HepG2 (cell line): ENCODE measurements at regions not wholly inside any gene's neighbourhood (a gene's known extent, or its start where the extent isn't known, plus 50 kb on each side); places are given as distances from the start of the nearest gene placed in this dataset.

ENCODE experiments used
- ATAC-seq: fragments of 200-7000 bp; cut with Tn5 transposase; 3 replicates; pipeline ENCODE4 v1.9.1; 2020; ENCODE audit warnings: mild to moderate bottlenecking, moderate library complexity
- BruUV-seq: library from RNA; stranded (reverse); fragments of 400-500 nt; replicated peaks from 2 replicates; lab custom pipeline; 2021; lab: Mats Ljungman, UMichigan
- CTCF ChIA-PET: fragments of 300-600 bp; formaldehyde crosslinking; extraction: SDS; loops from one replicate; lab custom pipeline; 2021; ENCODE audit warnings: low total read pairs, inconsistent platforms, low intra/inter-chr PET ratio; lab: Yijun Ruan, JAX
- POLR2A ChIA-PET: fragments of 350-600 bp; sonication (Branson Sonifier 250); formaldehyde crosslinking; loops from one replicate; lab custom pipeline; 2020; ENCODE audit warnings: antibody characterized with exemption, inconsistent platforms; lab: Yijun Ruan, JAX
- DNase-seq: peaks from one replicate; pipeline ENCODE4 v3.0.0-alpha.2; 2015; ENCODE audit warnings: low spot score
- FAIRE-seq: peaks from 3 replicates; lab custom pipeline; 2011; peaks lifted over from hg19 to GRCh38; lab: Jason Lieb, UNC
- H2AFZ ChIP-seq: one replicate; pipeline ENCODE4 v1.6.1; 2011; ENCODE audit warnings: low read length, inconsistent platforms
- H3K27ac ChIP-seq: fragments of 300-600 bp; 3 replicates; pipeline ENCODE4 v1.8.0; 2011; ENCODE audit warnings: mixed run types, mild to moderate bottlenecking, mixed read lengths, low read length, inconsistent platforms; ENCODE audit not compliant: insufficient read depth; ENCODE audit errors: extremely low read length
- H3K27me3 ChIP-seq, 2 experiments: fragments of 200-600 bp in 1 of 2; 2 replicates in 1 of 2; 3 replicates in 1 of 2; pipeline versions ENCODE4 v1.6.0 to v1.8.0; 2011; ENCODE audit warnings: low read length in 2 of 2, mild to moderate bottlenecking in 2 of 2, moderate library complexity in 2 of 2, inconsistent platforms in 1 of 2; ENCODE audit not compliant: insufficient read depth in 2 of 2, control insufficient read depth in 1 of 2
- H3K36me3 ChIP-seq, 2 experiments: fragments of 200-600 bp in 1 of 2; replicated peaks in 1 of 2; 2 replicates in 1 of 2; 3 replicates in 1 of 2; pipeline versions ENCODE4 v1.5.1 to v1.8.0; 2011; ENCODE audit warnings: low read length in 2 of 2, inconsistent platforms in 1 of 2; ENCODE audit not compliant: insufficient read depth in 2 of 2, control insufficient read depth in 1 of 2
- H3K4me1 ChIP-seq: 2 replicates; pipeline ENCODE4 v1.5.1; 2012; ENCODE audit warnings: low read length, inconsistent platforms; ENCODE audit not compliant: insufficient read depth
- H3K4me2 ChIP-seq: 2 replicates; pipeline ENCODE4 v1.6.0; 2011; ENCODE audit warnings: low read depth, low read length, inconsistent platforms
- H3K4me3 ChIP-seq, 3 experiments: fragments of 200-600 bp in 1 of 3; sonication (generic), shearing (Covaris generic) in 1 of 3; replicated peaks in 1 of 3; 2 replicates each; pipeline ENCODE4 v1.5.1; 2011 to 2016; ENCODE audit warnings: low read length in 3 of 3, inconsistent platforms in 2 of 3, low read depth in 2 of 3, mild to moderate bottlenecking in 2 of 3, control low read depth in 1 of 3, mixed read lengths in 1 of 3; ENCODE audit not compliant: insufficient read depth in 1 of 3
- H3K79me2 ChIP-seq: one replicate; pipeline ENCODE4 v1.6.1; 2011; ENCODE audit warnings: low read length, inconsistent platforms; ENCODE audit not compliant: insufficient read depth
- H3K9ac ChIP-seq: 2 replicates; pipeline ENCODE4 v1.6.0; 2011; ENCODE audit warnings: mild to moderate bottlenecking, low read depth, low read length, inconsistent platforms; ENCODE audit not compliant: insufficient read depth
- H3K9me3 ChIP-seq: 2 replicates; pipeline ENCODE4 v1.5.1; 2012; ENCODE audit warnings: mild to moderate bottlenecking, low read length
- H4K20me1 ChIP-seq: 2 replicates; pipeline ENCODE4 v1.6.0; 2011; ENCODE audit warnings: inconsistent platforms, mild to moderate bottlenecking, low read length, moderate library complexity; ENCODE audit not compliant: insufficient read depth
- CEBPB ChIP-seq: IDR thresholded peaks from 2 replicates; pipeline ENCODE4 v1.6.1; 2011; ENCODE audit warnings: low read depth, low read length, improper control_type of control experiment, borderline replicate concordance
- NBN ChIP-seq: fragments of 450-650 bp; conservative IDR thresholded peaks from 2 replicates; pipeline ENCODE4 v1.6.1; 2017
- ZNF615 ChIP-seq: sonication (generic); formaldehyde crosslinking; IDR thresholded peaks from 2 replicates; pipeline ENCODE4 v1.5.0; 2020; ENCODE audit warnings: mild to moderate bottlenecking, missing genetic modification reagents, borderline replicate concordance
- WGBS: methylation state at CpG from one replicate; pipeline ENCODE4 v1.1.6; 2017; ENCODE audit warnings: low lambda C conversion rate; 5-methylcytosine and 5-hydroxymethylcytosine counted together
- in situ Hi-C: cut with HindIII; loops from 2 replicates; pipeline ENCODE4 v1.10.0; 2017; ENCODE audit warnings: low pct_unique_long_range_greater_than_20kb; ENCODE audit not compliant: extremely low pct_ligation_motif_present
- intact Hi-C: fragments of 100-400 bp; cut with micrococcal nuclease; formaldehyde crosslinking; loops from one replicate; pipeline ENCODE4 v1.10.0; 2022; ENCODE audit not compliant: unreplicated experiment
- TF ChIP-seq, protein P1 (sequence below): IDR thresholded peaks from 2 replicates; pipeline ENCODE4 v1.6.1; 2016; ENCODE audit warnings: control low read depth

GRCh38 chr10:43794181-43794815, 145.6 kb upstream of the ZNF32 start:
- no peaks in the 10 kb centered on the region for H3K4me1 ChIP-seq
- in situ Hi-C loops, result no loop called here
- H3K36me3 ChIP-seq, result no peaks in the 10 kb centered on the region
- 41% methylated on average over 9 of the region's 9 CpGs for WGBS
- H3K9ac ChIP-seq, result no peak overlapping the region
- peaks cover 0 to 6% of the 10 kb centered on the region in 2 experiments; a peak in 2 of 5 replicates for H3K27me3 ChIP-seq
- no peak overlapping the region for H3K27ac ChIP-seq
- FAIRE-seq, result no peak
- POLR2A ChIA-PET, result no interaction called here
- DNase-seq, result no peak
- no peaks in the 10 kb centered on the region for H3K79me2 ChIP-seq
- H3K4me3 ChIP-seq, result no peak overlapping the region
- no peaks in the 10 kb centered on the region for H4K20me1 ChIP-seq
- H3K4me2 ChIP-seq, result no peak overlapping the region
- H2AFZ ChIP-seq, result no peak overlapping the region
- TF ChIP-seq NBN, result no peak
- TF ChIP-seq, protein P1, sequence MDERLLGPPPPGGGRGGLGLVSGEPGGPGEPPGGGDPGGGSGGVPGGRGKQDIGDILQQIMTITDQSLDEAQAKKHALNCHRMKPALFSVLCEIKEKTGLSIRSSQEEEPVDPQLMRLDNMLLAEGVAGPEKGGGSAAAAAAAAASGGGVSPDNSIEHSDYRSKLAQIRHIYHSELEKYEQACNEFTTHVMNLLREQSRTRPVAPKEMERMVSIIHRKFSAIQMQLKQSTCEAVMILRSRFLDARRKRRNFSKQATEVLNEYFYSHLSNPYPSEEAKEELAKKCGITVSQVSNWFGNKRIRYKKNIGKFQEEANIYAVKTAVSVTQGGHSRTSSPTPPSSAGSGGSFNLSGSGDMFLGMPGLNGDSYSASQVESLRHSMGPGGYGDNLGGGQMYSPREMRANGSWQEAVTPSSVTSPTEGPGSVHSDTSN (CRISPR knock-in tag), result no peak
- intact Hi-C loops, result no loop called here
- no TSS peak for BruUV-seq
- ATAC-seq, result no peak
- CTCF ChIA-PET, result no interaction called here
- no peaks in the 10 kb centered on the region for H3K9me3 ChIP-seq

- no peak overlapping the region for H3K4me3 ChIP-seq
- intact Hi-C loops (no loop called here), in situ Hi-C loops (no loop called here)
- H3K4me2 ChIP-seq, result no peak overlapping the region
- CTCF ChIA-PET, result no interaction called here
- no peak overlapping the region for H2AFZ ChIP-seq
- no peaks in the 10 kb centered on the region for H4K20me1 ChIP-seq
- POLR2A ChIA-PET, result no interaction called here
- no peak for DNase-seq
- FAIRE-seq, result no peak
- BruUV-seq, result no TSS peak
- 26% methylated on average over 6 of the region's 6 CpGs for WGBS
- H3K4me1 ChIP-seq, result no peaks in the 10 kb centered on the region
- ATAC-seq, result no peak
- H3K9ac ChIP-seq, result no peak overlapping the region
- peaks cover 0 to 6% of the 10 kb centered on the region in 2 experiments; a peak in 2 of 5 replicates for H3K27me3 ChIP-seq
- H3K27ac ChIP-seq, result no peak overlapping the region
- TF ChIP-seq CEBPB (peak; percentile 37; the same call in 1 of the 2 replicates), ZNF615 (CRISPR knock-in tag) (no peak)
- H3K36me3 ChIP-seq, result no peaks in the 10 kb centered on the region
- no peaks in the 10 kb centered on the region for H3K9me3 ChIP-seq
- no peaks in the 10 kb centered on the region for H3K79me2 ChIP-seq
Measured at GRCh38 chr10:43793704-43794103, 145.0 kb upstream of the ZNF32 start.
